ENCODE measurements at regions not wholly inside any gene's neighbourhood (a gene's known extent, or its start where the extent isn't known, plus 50 kb on each side); places are given as distances from the start of the nearest gene placed in this dataset.
A peak's percentile ranks its signal among the peaks of the same experiment; 100 is the strongest.

DNA sequence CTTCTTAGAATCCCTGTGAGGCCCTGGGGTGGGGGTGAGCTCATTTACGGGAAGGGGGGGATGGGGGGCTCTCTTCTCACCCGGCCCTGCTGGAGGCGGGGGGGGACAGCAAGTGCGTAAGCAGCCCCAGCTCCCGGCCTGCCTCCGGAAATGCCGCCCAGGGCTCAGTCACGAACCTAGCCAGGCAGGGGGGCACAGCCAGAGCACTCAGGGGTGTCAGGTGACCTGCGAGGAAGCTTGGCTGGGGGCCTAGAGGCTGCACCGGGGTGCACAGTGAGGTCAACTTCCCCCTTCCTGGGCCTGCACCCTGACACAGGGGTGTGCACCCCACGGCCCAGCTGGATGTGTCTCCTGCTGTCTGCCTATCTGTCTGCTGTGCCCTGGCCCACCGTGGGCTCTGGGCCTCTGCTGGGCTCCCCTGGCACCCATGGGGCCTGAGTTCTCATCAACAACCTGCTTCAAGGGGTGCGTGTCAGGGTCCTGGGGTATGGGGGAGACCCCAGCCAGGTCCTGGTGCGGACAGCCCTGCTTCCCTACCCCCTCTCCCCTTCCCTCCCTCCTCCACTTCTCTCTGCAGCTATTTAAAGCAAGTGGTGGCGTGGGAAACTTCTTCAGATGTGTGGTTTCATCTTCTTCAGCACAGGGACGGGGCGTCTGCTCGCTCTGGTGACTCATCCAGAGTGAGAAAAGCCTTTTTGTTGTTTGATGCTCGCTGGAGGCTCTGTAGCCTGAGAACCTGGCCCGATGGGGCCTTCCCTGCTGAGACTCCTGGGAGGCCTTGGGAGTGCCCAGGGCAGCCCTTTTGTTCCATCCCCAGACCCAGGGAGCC lies 92.5 kb upstream of the RUNX3 start (continued):
- TF ChIP-seq MBD4 (IDR thresholded peaks at IDR 0.05; ENCODE audit: borderline replicate concordance, low read length) (no peak), ZNF841 (CRISPR knock-in tag; IDR thresholded peaks at IDR 0.05; ENCODE audit: borderline replicate concordance) (no peak), ZKSCAN1 (IDR thresholded peaks at IDR 0.05; ENCODE audit: low read length) (no peak), ZNF724P (CRISPR knock-in tag; IDR thresholded peaks at IDR 0.05; ENCODE audit: borderline replicate concordance) (no peak), GZF1 (CRISPR knock-in tag; IDR thresholded peaks at IDR 0.05) (no peak), SRY (CRISPR knock-in tag; IDR thresholded peaks at IDR 0.05) (no peak), LCORL (IDR thresholded peaks at IDR 0.05) (no peak), LCORL (CRISPR knock-in tag; IDR thresholded peaks at IDR 0.05) (0 out of 2 replicates have a peak, but pooled peaks have one; percentile 33), ZNF124 (CRISPR knock-in tag; IDR thresholded peaks at IDR 0.05) (no peak), ZFX (CRISPR knock-in tag; IDR thresholded peaks at IDR 0.05; ENCODE audit: low read depth) (peak; percentile 34), SNRNP70 (IDR thresholded peaks at IDR 0.05; ENCODE audit: low read depth, low read length) (no peak), HNRNPUL1 (IDR thresholded peaks at IDR 0.05; ENCODE audit: low read depth, low read length) (no peak)
- TF ChIP-seq, protein P1, sequence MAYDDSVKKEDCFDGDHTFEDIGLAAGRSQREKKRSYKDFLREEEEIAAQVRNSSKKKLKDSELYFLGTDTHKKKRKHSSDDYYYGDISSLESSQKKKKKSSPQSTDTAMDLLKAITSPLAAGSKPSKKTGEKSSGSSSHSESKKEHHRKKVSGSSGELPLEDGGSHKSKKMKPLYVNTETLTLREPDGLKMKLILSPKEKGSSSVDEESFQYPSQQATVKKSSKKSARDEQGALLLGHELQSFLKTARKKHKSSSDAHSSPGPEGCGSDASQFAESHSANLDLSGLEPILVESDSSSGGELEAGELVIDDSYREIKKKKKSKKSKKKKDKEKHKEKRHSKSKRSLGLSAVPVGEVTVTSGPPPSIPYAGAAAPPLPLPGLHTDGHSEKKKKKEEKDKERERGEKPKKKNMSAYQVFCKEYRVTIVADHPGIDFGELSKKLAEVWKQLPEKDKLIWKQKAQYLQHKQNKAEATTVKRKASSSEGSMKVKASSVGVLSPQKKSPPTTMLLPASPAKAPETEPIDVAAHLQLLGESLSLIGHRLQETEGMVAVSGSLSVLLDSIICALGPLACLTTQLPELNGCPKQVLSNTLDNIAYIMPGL (CRISPR knock-in tag; IDR thresholded peaks at IDR 0.05; ENCODE audit: borderline replicate concordance in 1 of 2, low read depth in 1 of 2), result 0 out of 4 replicates have a peak, but pooled peaks of 1 of the 2 experiments have one; percentile 19
- TF ChIP-seq, protein P2, sequence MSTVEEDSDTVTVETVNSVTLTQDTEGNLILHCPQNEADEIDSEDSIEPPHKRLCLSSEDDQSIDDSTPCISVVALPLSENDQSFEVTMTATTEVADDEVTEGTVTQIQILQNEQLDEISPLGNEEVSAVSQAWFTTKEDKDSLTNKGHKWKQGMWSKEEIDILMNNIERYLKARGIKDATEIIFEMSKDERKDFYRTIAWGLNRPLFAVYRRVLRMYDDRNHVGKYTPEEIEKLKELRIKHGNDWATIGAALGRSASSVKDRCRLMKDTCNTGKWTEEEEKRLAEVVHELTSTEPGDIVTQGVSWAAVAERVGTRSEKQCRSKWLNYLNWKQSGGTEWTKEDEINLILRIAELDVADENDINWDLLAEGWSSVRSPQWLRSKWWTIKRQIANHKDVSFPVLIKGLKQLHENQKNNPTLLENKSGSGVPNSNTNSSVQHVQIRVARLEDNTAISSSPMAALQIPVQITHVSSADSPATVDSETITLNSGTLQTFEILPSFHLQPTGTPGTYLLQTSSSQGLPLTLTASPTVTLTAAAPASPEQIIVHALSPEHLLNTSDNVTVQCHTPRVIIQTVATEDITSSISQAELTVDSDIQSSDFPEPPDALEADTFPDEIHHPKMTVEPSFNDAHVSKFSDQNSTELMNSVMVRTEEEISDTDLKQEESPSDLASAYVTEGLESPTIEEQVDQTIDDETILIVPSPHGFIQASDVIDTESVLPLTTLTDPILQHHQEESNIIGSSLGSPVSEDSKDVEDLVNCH (CRISPR knock-in tag; IDR thresholded peaks at IDR 0.05), result no peak
- TF ChIP-seq, protein P3, sequence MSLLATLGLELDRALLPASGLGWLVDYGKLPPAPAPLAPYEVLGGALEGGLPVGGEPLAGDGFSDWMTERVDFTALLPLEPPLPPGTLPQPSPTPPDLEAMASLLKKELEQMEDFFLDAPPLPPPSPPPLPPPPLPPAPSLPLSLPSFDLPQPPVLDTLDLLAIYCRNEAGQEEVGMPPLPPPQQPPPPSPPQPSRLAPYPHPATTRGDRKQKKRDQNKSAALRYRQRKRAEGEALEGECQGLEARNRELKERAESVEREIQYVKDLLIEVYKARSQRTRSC (CRISPR knock-in tag; IDR thresholded peaks at IDR 0.05; ENCODE audit: low read depth), result no peak
- TF ChIP-seq, protein P4, sequence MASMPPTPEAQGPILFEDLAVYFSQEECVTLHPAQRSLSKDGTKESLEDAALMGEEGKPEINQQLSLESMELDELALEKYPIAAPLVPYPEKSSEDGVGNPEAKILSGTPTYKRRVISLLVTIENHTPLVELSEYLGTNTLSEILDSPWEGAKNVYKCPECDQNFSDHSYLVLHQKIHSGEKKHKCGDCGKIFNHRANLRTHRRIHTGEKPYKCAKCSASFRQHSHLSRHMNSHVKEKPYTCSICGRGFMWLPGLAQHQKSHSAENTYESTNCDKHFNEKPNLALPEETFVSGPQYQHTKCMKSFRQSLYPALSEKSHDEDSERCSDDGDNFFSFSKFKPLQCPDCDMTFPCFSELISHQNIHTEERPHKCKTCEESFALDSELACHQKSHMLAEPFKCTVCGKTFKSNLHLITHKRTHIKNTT (CRISPR knock-in tag; IDR thresholded peaks at IDR 0.05), result no peak
- TF ChIP-seq, protein P5, sequence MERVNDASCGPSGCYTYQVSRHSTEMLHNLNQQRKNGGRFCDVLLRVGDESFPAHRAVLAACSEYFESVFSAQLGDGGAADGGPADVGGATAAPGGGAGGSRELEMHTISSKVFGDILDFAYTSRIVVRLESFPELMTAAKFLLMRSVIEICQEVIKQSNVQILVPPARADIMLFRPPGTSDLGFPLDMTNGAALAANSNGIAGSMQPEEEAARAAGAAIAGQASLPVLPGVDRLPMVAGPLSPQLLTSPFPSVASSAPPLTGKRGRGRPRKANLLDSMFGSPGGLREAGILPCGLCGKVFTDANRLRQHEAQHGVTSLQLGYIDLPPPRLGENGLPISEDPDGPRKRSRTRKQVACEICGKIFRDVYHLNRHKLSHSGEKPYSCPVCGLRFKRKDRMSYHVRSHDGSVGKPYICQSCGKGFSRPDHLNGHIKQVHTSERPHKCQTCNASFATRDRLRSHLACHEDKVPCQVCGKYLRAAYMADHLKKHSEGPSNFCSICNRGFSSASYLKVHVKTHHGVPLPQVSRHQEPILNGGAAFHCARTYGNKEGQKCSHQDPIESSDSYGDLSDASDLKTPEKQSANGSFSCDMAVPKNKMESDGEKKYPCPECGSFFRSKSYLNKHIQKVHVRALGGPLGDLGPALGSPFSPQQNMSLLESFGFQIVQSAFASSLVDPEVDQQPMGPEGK (CRISPR knock-in tag; IDR thresholded peaks at IDR 0.05), result peak; percentile 77
- TF ChIP-seq, protein P6, sequence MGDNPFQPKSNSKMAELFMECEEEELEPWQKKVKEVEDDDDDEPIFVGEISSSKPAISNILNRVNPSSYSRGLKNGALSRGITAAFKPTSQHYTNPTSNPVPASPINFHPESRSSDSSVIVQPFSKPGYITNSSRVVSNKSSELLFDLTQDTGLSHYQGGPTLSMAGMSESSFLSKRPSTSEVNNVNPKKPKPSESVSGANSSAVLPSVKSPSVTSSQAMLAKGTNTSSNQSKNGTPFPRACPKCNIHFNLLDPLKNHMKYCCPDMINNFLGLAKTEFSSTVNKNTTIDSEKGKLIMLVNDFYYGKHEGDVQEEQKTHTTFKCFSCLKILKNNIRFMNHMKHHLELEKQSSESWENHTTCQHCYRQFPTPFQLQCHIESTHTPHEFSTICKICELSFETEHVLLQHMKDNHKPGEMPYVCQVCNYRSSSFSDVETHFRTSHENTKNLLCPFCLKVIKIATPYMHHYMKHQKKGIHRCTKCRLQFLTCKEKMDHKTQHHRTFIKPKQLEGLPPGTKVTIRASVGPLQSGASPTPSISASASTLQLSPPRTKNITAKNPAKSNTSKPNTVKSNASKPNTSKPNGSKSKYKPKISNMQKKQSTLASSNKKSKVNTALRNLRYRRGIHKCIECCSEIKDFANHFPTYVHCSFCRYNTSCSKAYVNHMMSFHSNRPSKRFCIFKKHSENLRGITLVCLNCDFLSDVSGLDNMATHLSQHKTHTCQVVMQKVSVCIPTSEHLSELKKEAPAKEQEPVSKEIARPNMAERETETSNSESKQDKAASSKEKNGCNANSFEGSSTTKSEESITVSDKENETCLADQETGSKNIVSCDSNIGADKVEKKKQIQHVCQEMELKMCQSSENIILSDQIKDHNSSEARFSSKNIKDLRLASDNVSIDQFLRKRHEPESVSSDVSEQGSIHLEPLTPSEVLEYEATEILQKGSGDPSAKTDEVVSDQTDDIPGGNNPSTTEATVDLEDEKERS (CRISPR knock-in tag; IDR thresholded peaks at IDR 0.05), result no peak

Measured in HepG2 (cell line).